Activated CD8-positive, alpha-beta memory T cell treated with anti-CD3 and anti-CD28 coated beads for 36 hours (primary cell): ENCODE measurements at regions not wholly inside any gene's neighbourhood (a gene's known extent, or its start where the extent isn't known, plus 50 kb on each side); places are given as distances from the start of the nearest gene placed in this dataset.

Experiments
- CTCF ChIA-PET: fragments of 350-600 bp; sonication (Branson Sonifier 250); formaldehyde crosslinking; loops from one replicate; lab custom pipeline; 2021; ENCODE audit warnings: antibody characterized with exemption; lab: Charles Lee
- POLR2A ChIA-PET: fragments of 350-600 bp; sonication (Branson Sonifier 250); formaldehyde crosslinking; loops from one replicate; lab custom pipeline; 2021; ENCODE audit warnings: antibody characterized with exemption; lab: Charles Lee

GRCh38 chr5:61916621-61917620 is 389.1 kb upstream of the KIF2A start:
- CTCF ChIA-PET, result no interaction called here
- POLR2A ChIA-PET, result no interaction called here

- ChIA-PET POLR2A (no interaction called here), CTCF (no interaction called here)
Observed at GRCh38 chr5:61918611-61919010, 387.4 kb upstream of the KIF2A start.

GRCh38 chr5:61919920-61920319 is 386.1 kb upstream of the KIF2A start:
- POLR2A ChIA-PET, result no interaction called here
- CTCF ChIA-PET, result no interaction called here

GRCh38 chr5:61924251-61924650 is 381.8 kb upstream of the KIF2A start:
- POLR2A ChIA-PET, result no interaction called here
- CTCF ChIA-PET, result no interaction called here

GRCh38 chr5:61926911-61927310 is 379.1 kb upstream of the KIF2A start:
- CTCF ChIA-PET, result no interaction called here
- POLR2A ChIA-PET, result interaction anchor here (0.7 kb wide), 1 partner anchor 102 kb away, joined by 3 read pairs; no protein-coding TSS in a partner anchor

- POLR2A ChIA-PET, result no interaction called here
- CTCF ChIA-PET, result no interaction called here
Observed at GRCh38 chr5:61931236-61931635, 374.8 kb upstream of the KIF2A start.

GRCh38 chr5:61933787-61934626 is 372.0 kb upstream of the KIF2A start:
- POLR2A ChIA-PET, result no interaction called here

GRCh38 chr5:61941637-61942036 is 364.4 kb upstream of the KIF2A start:
- POLR2A ChIA-PET, result no interaction called here
- CTCF ChIA-PET, result no interaction called here

More at GRCh38 chr5:61933787-61934626, 372.0 kb upstream of the KIF2A start:
- CTCF ChIA-PET, result no interaction called here

GRCh38 chr5:61942462-61943049 is 363.4 kb upstream of the KIF2A start:
- CTCF ChIA-PET, result no interaction called here
- POLR2A ChIA-PET, result no interaction called here

- POLR2A ChIA-PET, result no interaction called here
- CTCF ChIA-PET, result no interaction called here
Observed at GRCh38 chr5:61943713-61944112, 362.3 kb upstream of the KIF2A start.

- ChIA-PET POLR2A (no interaction called here), CTCF (no interaction called here)
Observed at GRCh38 chr5:61948151-61948550, 357.9 kb upstream of the KIF2A start.

GRCh38 chr5:61949054-61949678 is 356.8 kb upstream of the KIF2A start:
- ChIA-PET CTCF (interaction anchor here (0.8 kb wide), 1 partner anchor 9 kb away, joined by 3 read pairs; no protein-coding TSS in a partner anchor), POLR2A (no interaction called here)

- CTCF ChIA-PET, result no interaction called here
- POLR2A ChIA-PET, result no interaction called here
Observed at GRCh38 chr5:61949679-61950435, 356.1 kb upstream of the KIF2A start.

GRCh38 chr5:61951295-61951694 is 354.7 kb upstream of the KIF2A start:
- ChIA-PET POLR2A (no interaction called here), CTCF (interaction anchor here (0.7 kb wide), 1 partner anchor 257 kb away, joined by 3 read pairs; no protein-coding TSS in a partner anchor)

GRCh38 chr5:61953913-61954312 is 352.1 kb upstream of the KIF2A start:
- POLR2A ChIA-PET, result no interaction called here
- CTCF ChIA-PET, result no interaction called here

GRCh38 chr5:61964201-61964600 is 341.8 kb upstream of the KIF2A start:
- ChIA-PET CTCF (no interaction called here), POLR2A (no interaction called here)

- POLR2A ChIA-PET, result no interaction called here
Observed at GRCh38 chr5:61965069-61965468, 340.9 kb upstream of the KIF2A start.

GRCh38 chr5:61965490-61965889 is 340.5 kb upstream of the KIF2A start:
- CTCF ChIA-PET, result no interaction called here
- POLR2A ChIA-PET, result no interaction called here

More at GRCh38 chr5:61965069-61965468, 340.9 kb upstream of the KIF2A start:
- CTCF ChIA-PET, result no interaction called here
